ENCODE measurements at regions not wholly inside any gene's neighbourhood (a gene's known extent, or its start where the extent isn't known, plus 50 kb on each side); places are given as distances from the start of the nearest gene placed in this dataset.

DNA sequence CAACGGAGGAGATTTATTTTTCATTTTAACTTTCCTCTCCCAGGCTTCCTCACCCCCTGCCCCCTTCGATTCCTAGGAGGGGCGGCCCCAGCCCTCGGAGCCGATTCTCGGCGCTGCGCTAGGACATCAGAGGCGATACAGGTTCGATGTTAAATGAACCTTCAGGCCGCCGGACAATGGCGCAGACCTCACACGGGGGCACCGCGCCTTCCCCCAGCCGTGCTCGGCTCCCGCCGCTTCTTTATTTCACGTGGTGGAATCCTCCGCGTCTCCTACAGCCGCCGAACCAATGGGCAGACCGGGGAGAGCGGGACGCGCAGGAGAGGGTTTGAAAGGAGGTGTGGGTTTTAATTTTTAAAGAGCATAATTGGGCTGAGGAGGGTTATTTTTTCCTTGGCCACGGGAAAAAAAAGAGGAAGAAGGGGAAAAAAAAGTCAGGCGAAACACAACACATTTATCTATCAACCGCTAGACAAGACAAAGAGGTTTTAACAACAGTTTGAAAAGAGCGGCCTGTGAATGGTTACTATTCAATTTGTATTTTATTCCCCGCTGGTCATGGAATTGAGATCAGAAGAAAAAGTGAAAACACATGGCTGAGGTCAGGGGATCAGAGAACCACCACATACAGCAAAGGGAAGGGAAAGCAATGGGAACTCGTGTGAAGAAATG, 126.8 kb downstream of the TMEM174 start:
- no peaks in the 10 kb centered on the region for H3K9me3 ChIP-seq (replicated peaks; ENCODE audit: control insufficient read depth, insufficient read depth, low read length)
- ChIA-PET POLR2A (no interaction called here), CTCF (interaction anchor here (1.5 to 2.9 kb wide), 3 partner anchors 82 to 151 kb away, joined by 6 to 19 read pairs (median 14); no protein-coding TSS in a partner anchor)
- H3K79me2 ChIP-seq (ENCODE audit: control insufficient read depth, insufficient read depth, low read length): no peaks in the 10 kb centered on the region
- dilution Hi-C loops (cut with MboI; ENCODE audit: extremely low pct_ligation_motif_present, low sequenced_read_pairs) (no loop called here), intact Hi-C loops (cut with micrococcal nuclease) (loop anchor here (2.0 to 5.0 kb wide), 2 partner anchors 68 to 151 kb away; no protein-coding TSS in a partner anchor)
- DNase-seq (ENCODE audit: low read depth, low spot score): no peak
- no peak for FAIRE-seq
- peaks cover 94 to 99% of the 10 kb centered on the region in 2 experiments for H3K27me3 ChIP-seq (ENCODE audit: control insufficient read depth in 2 of 2, insufficient read depth in 2 of 2, low read length in 2 of 2)
- H2AFZ ChIP-seq (ENCODE audit: low read depth, low read length): no peak overlapping the region
- H3K4me2 ChIP-seq (ENCODE audit: insufficient read depth, low read length): no peak overlapping the region
- no TSS peak for BruUV-seq (replicated peaks)
- H3K4me3 ChIP-seq (replicated peaks in 1 of 3; ENCODE audit: insufficient read depth in 1 of 3, low read depth in 1 of 3, low read length in 3 of 3): no peak overlapping the region
- no peaks in the 10 kb centered on the region for H3K4me1 ChIP-seq (ENCODE audit: control insufficient read depth, extremely low read depth, insufficient read depth, low read length)
- H3K9ac ChIP-seq (replicated peaks; ENCODE audit: extremely low read depth, insufficient read depth, low read length): no peak overlapping the region
- TF ChIP-seq EZH2 (IDR thresholded peaks at IDR 0.05; ENCODE audit: borderline replicate concordance, low read depth, low read length, severe bottlenecking): peak; percentile 59
- no peak for TF ChIP-seq POLR2A (IDR thresholded peaks at IDR 0.05; ENCODE audit: low read depth, low read length)
- TF ChIP-seq CTCF (IDR thresholded peaks at IDR 0.05; ENCODE audit: extremely low read depth in 1 of 2, insufficient read depth in 1 of 2, low read depth in 1 of 2, low read length in 2 of 2): no peak
- no peak overlapping the region for H3K27ac ChIP-seq (ENCODE audit: insufficient read depth, low read depth, low read length)
- H3K9me1 ChIP-seq (replicated peaks; ENCODE audit: control insufficient read depth, extremely low read depth, insufficient read depth, low read length): no peaks in the 10 kb centered on the region
- H3K36me3 ChIP-seq (ENCODE audit: control insufficient read depth in 2 of 2, extremely low read depth in 1 of 2, insufficient read depth in 2 of 2, low read length in 2 of 2): no peaks in the 10 kb centered on the region
- no peaks in the 10 kb centered on the region for H4K20me1 ChIP-seq (replicated peaks; ENCODE audit: control insufficient read depth, extremely low read depth, insufficient read depth, low read length)
